Skeletal muscle satellite cell (primary cell): ENCODE measurements at regions not wholly inside any gene's neighbourhood (a gene's known extent, or its start where the extent isn't known, plus 50 kb on each side); places are given as distances from the start of the nearest gene placed in this dataset.
"Not testable (repeated sequence)": the region's sequence is repeated elsewhere in the genome, so short reads cannot be mapped to it uniquely, and the experiment has no call there.

Experiments used
- H3K27me3 ChIP-seq: 2 replicates; pipeline ENCODE4 v1.7.0; 2013; ENCODE audit warnings: low read length; ENCODE audit not compliant: control insufficient read depth, insufficient read depth
- H3K36me3 ChIP-seq: 2 replicates; pipeline ENCODE4 v1.7.0; 2013; ENCODE audit warnings: mild to moderate bottlenecking, control low read depth, low read length; ENCODE audit not compliant: insufficient read depth
- H3K4me1 ChIP-seq: 2 replicates; pipeline ENCODE4 v1.7.0; 2013; ENCODE audit warnings: low read length; ENCODE audit not compliant: control insufficient read depth, insufficient read depth
- H3K4me2 ChIP-seq: 2 replicates; pipeline ENCODE4 v1.7.0; 2013; ENCODE audit warnings: mild to moderate bottlenecking, low read length
- H3K4me3 ChIP-seq: 2 replicates; pipeline ENCODE4 v1.7.0; 2013; ENCODE audit warnings: low read length
- H3K9ac ChIP-seq: 2 replicates; pipeline ENCODE4 v1.7.0; 2013; ENCODE audit warnings: mild to moderate bottlenecking, low read depth, low read length, moderate library complexity
- H3K9me3 ChIP-seq: replicated peaks from 2 replicates; pipeline ENCODE4 v1.7.0; 2013; ENCODE audit warnings: mild to moderate bottlenecking, control low read depth, low read length

- H3K4me3 ChIP-seq: no peak overlapping the region
- H3K4me2 ChIP-seq: no peak overlapping the region
- H3K9me3 ChIP-seq: no peaks in the 10 kb centered on the region
- H3K27me3 ChIP-seq: no peaks in the 10 kb centered on the region
- H3K9ac ChIP-seq: no peak overlapping the region
- H3K4me1 ChIP-seq: peaks cover 14% of the 10 kb centered on the region
- H3K36me3 ChIP-seq: no peaks in the 10 kb centered on the region
These were observed 154.0 kb downstream of the REEP3 start for GRCh38 chr10:63675171-63675570.

DNA sequence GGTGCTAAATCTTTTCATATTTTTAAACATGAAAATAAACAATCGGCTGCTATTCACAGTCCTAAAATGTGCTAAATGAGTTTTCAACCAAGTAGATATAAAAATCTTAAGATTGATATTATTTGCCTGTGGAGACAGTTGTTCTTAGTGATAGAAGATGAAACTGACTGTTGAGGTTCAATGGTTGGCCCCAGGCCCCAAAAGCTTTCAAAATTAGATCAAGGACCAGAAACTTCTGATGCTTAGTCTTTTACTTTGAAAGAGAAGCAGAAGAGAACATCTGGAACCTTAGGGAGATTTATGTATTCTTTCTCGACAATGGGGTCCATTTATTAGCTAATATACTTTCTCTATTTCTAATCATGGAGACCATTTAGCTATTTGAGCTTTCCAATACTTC, 155.8 kb downstream of the REEP3 start:
- Histone ChIP-seq H3K4me2 (no peak overlapping the region), H3K36me3 (no peaks in the 10 kb centered on the region), H3K4me1 (no peaks in the 10 kb centered on the region), H3K9me3 (no peaks in the 10 kb centered on the region), H3K9ac (no peak overlapping the region), H3K4me3 (no peak overlapping the region), H3K27me3 (no peaks in the 10 kb centered on the region)

DNA sequence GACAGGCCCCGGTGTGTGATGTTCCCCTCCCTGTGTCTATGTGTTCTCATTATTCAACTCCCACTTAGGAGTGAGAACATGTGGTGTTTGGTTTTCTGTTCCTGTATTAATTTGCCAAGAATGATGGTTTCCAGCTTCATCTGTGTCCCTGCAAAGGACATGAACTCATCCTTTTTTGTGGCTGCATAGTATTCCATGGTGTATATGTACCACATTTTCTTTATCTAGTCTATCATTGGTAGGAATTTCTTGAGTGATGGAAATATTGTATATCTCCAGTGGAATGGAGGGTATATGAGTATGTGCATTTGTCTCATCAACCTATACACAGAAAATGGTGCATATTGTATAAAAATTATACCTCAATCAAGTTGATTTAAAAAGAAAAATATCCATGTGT, 159.3 kb downstream of the REEP3 start:
- not testable (repeated sequence) for H3K27me3 ChIP-seq, H3K4me3 ChIP-seq, H3K9ac ChIP-seq, H3K4me1 ChIP-seq, H3K36me3 ChIP-seq, H3K9me3 ChIP-seq, H3K4me2 ChIP-seq

- Histone ChIP-seq H3K4me2 (peak overlapping the region; percentile 36), H3K27me3 (no peaks in the 10 kb centered on the region), H3K9ac (no peak overlapping the region), H3K4me1 (peaks cover 2% of the 10 kb centered on the region), H3K36me3 (no peaks in the 10 kb centered on the region), H3K4me3 (no peak overlapping the region), H3K9me3 (no peaks in the 10 kb centered on the region)
These were observed 160.9 kb downstream of the REEP3 start for GRCh38 chr10:63681993-63682697.

DNA sequence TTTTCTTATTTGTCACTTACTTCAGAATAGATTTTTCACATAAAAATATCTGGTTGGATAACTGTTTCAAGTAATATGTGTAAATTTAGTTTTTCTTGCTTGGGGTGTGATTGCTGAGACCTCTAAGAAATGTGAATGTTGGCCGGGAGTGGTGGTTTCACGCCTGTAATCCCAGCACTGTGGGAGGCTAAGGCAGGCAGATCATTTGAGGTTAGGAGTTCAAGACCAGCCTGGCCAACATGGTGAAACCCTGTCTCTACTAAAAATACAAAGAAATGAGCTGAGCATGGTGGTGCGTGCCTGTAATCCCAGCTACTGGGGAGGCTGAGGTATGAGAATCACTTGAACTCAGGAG, 161.5 kb downstream of the REEP3 start:
- H3K9ac ChIP-seq, H3K4me1 ChIP-seq, H3K4me3 ChIP-seq, H3K27me3 ChIP-seq, H3K9me3 ChIP-seq, H3K36me3 ChIP-seq: not testable (repeated sequence)
- H3K4me2 ChIP-seq: peak overlapping the region; percentile 36

- Histone ChIP-seq H3K4me3 (no peak overlapping the region), H3K36me3 (no peaks in the 10 kb centered on the region), H3K4me2 (no peak overlapping the region), H3K9ac (no peak overlapping the region), H3K27me3 (no peaks in the 10 kb centered on the region), H3K4me1 (peaks cover 2% of the 10 kb centered on the region), H3K9me3 (no peaks in the 10 kb centered on the region)
These were observed 162.0 kb downstream of the REEP3 start for GRCh38 chr10:63683223-63683622.

DNA sequence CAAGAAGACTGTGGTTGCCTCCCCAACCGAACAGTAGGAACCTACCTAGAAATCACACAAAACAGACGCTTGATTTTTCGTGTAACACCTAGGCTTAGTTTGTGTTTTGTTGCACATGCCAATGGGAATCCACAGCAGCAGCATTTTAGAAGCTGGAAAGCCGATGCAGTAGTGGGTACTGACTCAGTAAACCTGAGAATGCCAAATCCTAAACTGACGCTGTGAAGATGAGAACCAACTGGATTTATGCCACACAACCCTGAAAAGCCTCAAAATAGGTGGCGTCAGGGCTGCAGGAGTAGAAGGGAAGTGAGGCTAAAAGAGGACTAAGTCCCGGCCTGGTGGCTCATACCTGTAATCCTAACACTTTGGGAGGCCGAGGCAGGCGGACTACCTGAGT, 162.5 kb downstream of the REEP3 start:
- Histone ChIP-seq H3K4me2 (no peak overlapping the region), H3K27me3 (no peaks in the 10 kb centered on the region)

GRCh38 chr10:63684257-63684936, 163.2 kb downstream of the REEP3 start:
- H3K27me3 ChIP-seq: no peaks in the 10 kb centered on the region
- no peaks in the 10 kb centered on the region for H3K36me3 ChIP-seq
- peaks cover 2% of the 10 kb centered on the region for H3K4me1 ChIP-seq
- no peak overlapping the region for H3K4me3 ChIP-seq
- H3K9me3 ChIP-seq: no peaks in the 10 kb centered on the region
- no peak overlapping the region for H3K4me2 ChIP-seq
- no peak overlapping the region for H3K9ac ChIP-seq

More for the DNA sequence above, 162.5 kb downstream of the REEP3 start:
- H3K4me3 ChIP-seq: no peak overlapping the region
- H3K9me3 ChIP-seq: no peaks in the 10 kb centered on the region
- H3K36me3 ChIP-seq: no peaks in the 10 kb centered on the region
- peaks cover 2% of the 10 kb centered on the region for H3K4me1 ChIP-seq
- no peak overlapping the region for H3K9ac ChIP-seq

GRCh38 chr10:63689768-63690167, 168.6 kb downstream of the REEP3 start:
- no peak overlapping the region for H3K4me3 ChIP-seq
- H3K27me3 ChIP-seq: no peaks in the 10 kb centered on the region
- H3K4me1 ChIP-seq: no peaks in the 10 kb centered on the region
- no peaks in the 10 kb centered on the region for H3K9me3 ChIP-seq
- H3K36me3 ChIP-seq: no peaks in the 10 kb centered on the region
- H3K9ac ChIP-seq: no peak overlapping the region
- no peak overlapping the region for H3K4me2 ChIP-seq

DNA sequence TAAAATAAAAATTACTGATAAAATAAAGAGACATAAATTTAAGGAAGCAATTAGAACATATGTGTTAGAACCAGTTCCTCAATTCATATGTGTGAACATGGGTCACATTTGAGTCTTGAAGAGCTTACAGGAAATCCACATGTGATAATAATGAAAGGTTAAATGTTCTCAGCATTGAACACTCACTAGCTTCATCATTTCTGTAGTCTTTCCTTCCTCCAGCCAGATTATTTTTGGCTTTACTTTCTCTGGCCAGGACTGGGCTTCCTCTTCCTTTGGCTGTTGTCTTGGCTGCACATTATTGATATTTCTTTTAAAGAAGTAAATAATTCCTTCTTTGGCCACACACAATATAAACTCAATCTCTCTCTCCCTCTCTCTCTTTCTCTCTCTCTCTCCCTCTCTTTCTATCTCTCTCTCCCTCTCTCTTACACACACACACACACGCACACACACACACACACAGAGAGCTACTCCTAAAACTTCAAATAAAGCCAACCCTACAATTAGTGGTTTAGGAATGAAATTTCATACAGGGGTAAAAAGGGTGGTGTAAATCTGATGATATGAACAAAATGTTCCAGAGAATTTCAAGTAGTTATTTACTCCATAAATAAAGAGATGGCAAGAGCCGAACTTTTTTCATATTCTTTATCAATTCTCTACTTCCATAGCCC, 171.2 kb downstream of the REEP3 start:
- peaks cover 8% of the 10 kb centered on the region for H3K4me1 ChIP-seq
- no peaks in the 10 kb centered on the region for H3K36me3 ChIP-seq
- no peak overlapping the region for H3K9ac ChIP-seq
- no peaks in the 10 kb centered on the region for H3K27me3 ChIP-seq
- no peaks in the 10 kb centered on the region for H3K9me3 ChIP-seq
- H3K4me2 ChIP-seq: no peak overlapping the region
- no peak overlapping the region for H3K4me3 ChIP-seq

GRCh38 chr10:63693021-63693420, 171.8 kb downstream of the REEP3 start:
- H3K4me3 ChIP-seq, H3K36me3 ChIP-seq, H3K4me2 ChIP-seq, H3K9ac ChIP-seq, H3K27me3 ChIP-seq, H3K9me3 ChIP-seq: not testable (repeated sequence)
- H3K4me1 ChIP-seq: peaks cover 12% of the 10 kb centered on the region

DNA sequence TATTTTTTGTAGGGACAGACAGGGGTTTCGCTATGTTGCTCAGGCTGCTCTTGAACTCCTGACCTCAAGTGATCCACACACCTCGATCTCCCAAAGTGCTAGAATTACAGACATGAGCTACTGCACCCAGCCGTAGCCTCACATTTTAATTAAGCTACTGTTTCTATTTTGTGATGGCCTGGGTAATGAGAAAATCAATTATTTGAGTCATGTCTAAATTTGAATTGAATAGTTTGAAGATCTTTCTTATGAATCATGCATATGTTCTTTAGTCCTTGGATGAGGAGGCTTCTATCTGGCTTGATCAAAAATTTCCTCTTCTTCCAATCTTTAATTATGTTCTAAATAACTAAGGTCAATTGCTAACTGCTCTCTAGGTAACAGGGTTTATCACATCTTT, 175.0 kb downstream of the REEP3 start:
- H3K4me3 ChIP-seq: no peak overlapping the region
- H3K27me3 ChIP-seq: no peaks in the 10 kb centered on the region
- no peak overlapping the region for H3K9ac ChIP-seq
- no peaks in the 10 kb centered on the region for H3K9me3 ChIP-seq
- no peaks in the 10 kb centered on the region for H3K36me3 ChIP-seq
- H3K4me2 ChIP-seq: no peak overlapping the region
- peaks cover 40% of the 10 kb centered on the region for H3K4me1 ChIP-seq
